ENCODE measurements at regions not wholly inside any gene's neighbourhood (a gene's known extent, or its start where the extent isn't known, plus 50 kb on each side); places are given as distances from the start of the nearest gene placed in this dataset.

DNA sequence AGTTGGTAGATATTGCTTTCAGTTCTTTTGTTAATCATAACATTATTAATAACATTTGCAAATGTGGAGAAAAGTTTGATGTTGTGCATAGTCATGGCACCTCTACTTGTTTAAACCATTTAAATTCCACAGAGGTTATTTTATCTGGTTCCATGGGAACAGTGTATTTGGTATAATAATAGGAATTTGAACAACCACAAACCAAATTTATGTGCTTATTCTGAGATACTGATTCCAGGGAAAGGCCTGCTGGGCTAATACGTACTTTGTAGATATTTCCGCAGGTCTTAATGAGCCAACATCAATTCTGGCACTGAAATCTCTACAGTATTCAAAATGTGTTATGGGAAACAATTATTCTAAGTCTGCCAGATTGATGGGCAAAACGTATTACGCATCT lies 319.0 kb downstream of the DKK2 start:
- Histone ChIP-seq H3K23ac (ENCODE audit: low read length) (no peak overlapping the region), H3K4ac (ENCODE audit: low read depth, low read length) (no peak overlapping the region), H2BK5ac (ENCODE audit: low read length) (no peak overlapping the region), H3K4me1 (ENCODE audit: control insufficient read depth, low read depth, low read length) (no peaks in the 10 kb centered on the region), H2BK15ac (replicated peaks; ENCODE audit: low read depth) (no peak overlapping the region), H3K56ac (ENCODE audit: low read length) (no peak overlapping the region), H3K18ac (ENCODE audit: low read length) (no peak overlapping the region), H3K79me1 (ENCODE audit: low read length) (no peaks in the 10 kb centered on the region), H3K79me2 (ENCODE audit: control insufficient read depth, insufficient read depth, low read length) (no peaks in the 10 kb centered on the region), H4K5ac (ENCODE audit: low read length) (no peak overlapping the region), H2AK5ac (ENCODE audit: low read length) (no peak overlapping the region), H3K27me3 (ENCODE audit: insufficient read depth, low read length, poor library complexity) (no peaks in the 10 kb centered on the region), H3K4me2 (ENCODE audit: low read length) (no peak overlapping the region), H3K27ac (ENCODE audit: low read depth, low read length) (no peak overlapping the region), H2BK120ac (ENCODE audit: low read depth, low read length) (no peak overlapping the region), H3K4me3 (ENCODE audit: low read length) (no peak overlapping the region), H3K36me3 (ENCODE audit: control insufficient read depth, insufficient read depth, low read length) (no peaks in the 10 kb centered on the region), H4K8ac (ENCODE audit: low read depth, low read length) (no peak overlapping the region), H3K9ac (ENCODE audit: low read length) (no peak overlapping the region)
- no peak for DNase-seq
- WGBS (ENCODE audit: extremely low coverage, insufficient coverage, low lambda C conversion rate) = no CpG with 5 or more reads among the region's 4 CpGs

- Histone ChIP-seq H2AK5ac (ENCODE audit: low read length) (no peak overlapping the region), H3K4ac (ENCODE audit: low read depth, low read length) (no peak overlapping the region), H3K56ac (ENCODE audit: low read length) (no peak overlapping the region), H3K18ac (ENCODE audit: low read length) (no peak overlapping the region), H3K4me3 (ENCODE audit: low read length) (no peak overlapping the region), H3K9ac (ENCODE audit: low read length) (no peak overlapping the region), H2BK15ac (replicated peaks; ENCODE audit: low read depth) (no peak overlapping the region), H3K27me3 (ENCODE audit: insufficient read depth, low read length, poor library complexity) (no peaks in the 10 kb centered on the region), H4K5ac (ENCODE audit: low read length) (no peak overlapping the region), H3K36me3 (ENCODE audit: control insufficient read depth, insufficient read depth, low read length) (no peaks in the 10 kb centered on the region), H3K27ac (ENCODE audit: low read depth, low read length) (no peak overlapping the region), H3K79me1 (ENCODE audit: low read length) (no peaks in the 10 kb centered on the region), H3K4me1 (ENCODE audit: control insufficient read depth, low read depth, low read length) (no peaks in the 10 kb centered on the region), H2BK120ac (ENCODE audit: low read depth, low read length) (no peak overlapping the region), H3K4me2 (ENCODE audit: low read length) (no peak overlapping the region), H4K8ac (ENCODE audit: low read depth, low read length) (no peak overlapping the region), H3K79me2 (ENCODE audit: control insufficient read depth, insufficient read depth, low read length) (no peaks in the 10 kb centered on the region), H2BK5ac (ENCODE audit: low read length) (no peak overlapping the region), H3K23ac (ENCODE audit: low read length) (no peak overlapping the region)
- no peak for DNase-seq
Observed at GRCh38 chr4:106715825-106716224, 320.3 kb downstream of the DKK2 start.

DNA sequence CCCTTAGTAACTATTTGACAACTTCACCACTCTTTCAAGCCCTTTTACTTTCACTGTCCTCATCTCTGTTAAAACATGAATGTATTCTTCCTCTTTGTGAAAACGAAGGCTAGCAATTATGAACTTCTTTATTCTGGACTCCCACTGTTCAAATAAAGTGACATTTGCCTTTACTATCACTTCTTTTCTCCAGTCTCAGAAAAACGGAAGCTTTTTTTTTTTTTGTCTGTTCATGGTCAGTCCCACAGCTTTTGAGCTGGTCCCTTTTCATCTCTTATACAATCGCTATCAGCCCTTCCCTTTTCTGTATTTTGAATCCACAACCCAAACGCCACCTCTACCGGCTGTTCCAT lies 327.7 kb downstream of the DKK2 start:
- H3K23ac ChIP-seq (ENCODE audit: low read length) = no peak overlapping the region
- no peaks in the 10 kb centered on the region for H3K79me2 ChIP-seq (ENCODE audit: control insufficient read depth, insufficient read depth, low read length)
- no peak overlapping the region for H2BK5ac ChIP-seq (ENCODE audit: low read length)
- no peak overlapping the region for H3K27ac ChIP-seq (ENCODE audit: low read depth, low read length)
- no peak overlapping the region for H3K9ac ChIP-seq (ENCODE audit: low read length)
- H3K27me3 ChIP-seq (ENCODE audit: insufficient read depth, low read length, poor library complexity) = no peaks in the 10 kb centered on the region
- no peaks in the 10 kb centered on the region for H3K79me1 ChIP-seq (ENCODE audit: low read length)
- no peaks in the 10 kb centered on the region for H3K4me1 ChIP-seq (ENCODE audit: control insufficient read depth, low read depth, low read length)
- no peak overlapping the region for H3K4me3 ChIP-seq (ENCODE audit: low read length)
- H2BK120ac ChIP-seq (ENCODE audit: low read depth, low read length) = no peak overlapping the region
- WGBS (ENCODE audit: extremely low coverage, insufficient coverage, low lambda C conversion rate) = no CpG with 5 or more reads among the region's 5 CpGs
- DNase-seq = no peak
- no peak overlapping the region for H3K4ac ChIP-seq (ENCODE audit: low read depth, low read length)
- H2BK15ac ChIP-seq (replicated peaks; ENCODE audit: low read depth) = no peak overlapping the region
- H3K18ac ChIP-seq (ENCODE audit: low read length) = no peak overlapping the region
- no peak overlapping the region for H3K4me2 ChIP-seq (ENCODE audit: low read length)
- no peak overlapping the region for H4K8ac ChIP-seq (ENCODE audit: low read depth, low read length)
- no peak overlapping the region for H3K56ac ChIP-seq (ENCODE audit: low read length)
- H3K36me3 ChIP-seq (ENCODE audit: control insufficient read depth, insufficient read depth, low read length) = no peaks in the 10 kb centered on the region
- no peak overlapping the region for H2AK5ac ChIP-seq (ENCODE audit: low read length)
- no peak overlapping the region for H4K5ac ChIP-seq (ENCODE audit: low read length)

DNA sequence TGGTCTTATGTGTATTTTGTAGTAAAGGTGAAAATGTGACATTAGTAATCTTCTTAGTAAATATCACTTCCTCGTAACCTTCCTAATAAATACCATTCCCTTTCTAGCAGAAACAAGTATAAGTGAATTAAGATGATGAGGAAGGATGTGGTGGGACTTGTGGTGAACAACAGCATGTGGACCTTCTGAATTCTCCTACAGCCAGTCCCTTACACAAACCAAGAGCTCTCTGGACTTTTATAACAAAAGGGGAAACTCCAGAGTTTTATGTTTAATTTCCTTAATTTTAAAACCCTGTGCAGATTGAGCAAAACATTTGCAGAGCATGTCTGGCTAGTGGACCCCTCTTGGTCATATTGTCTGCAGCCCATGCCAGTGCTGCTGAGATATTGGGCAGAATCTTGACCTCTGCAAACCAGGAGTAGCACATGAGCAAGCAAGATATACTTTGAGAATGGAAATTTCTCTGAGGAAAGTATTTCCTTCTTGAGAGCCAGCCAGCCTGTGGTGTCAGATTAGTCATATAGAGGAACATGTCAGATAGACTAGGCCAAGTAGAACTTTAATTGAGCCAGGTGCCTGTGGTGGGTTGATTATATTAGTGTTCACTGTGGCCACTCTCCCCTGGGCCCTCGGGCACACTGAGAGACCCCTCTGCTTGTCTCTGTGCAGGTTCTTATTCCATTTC lies 328.2 kb downstream of the DKK2 start:
- no peak overlapping the region for H4K5ac ChIP-seq (ENCODE audit: low read length)
- H3K79me1 ChIP-seq (ENCODE audit: low read length) = no peaks in the 10 kb centered on the region
- DNase-seq = no peak
- no peak overlapping the region for H4K8ac ChIP-seq (ENCODE audit: low read depth, low read length)
- H3K23ac ChIP-seq (ENCODE audit: low read length) = no peak overlapping the region
- no peaks in the 10 kb centered on the region for H3K36me3 ChIP-seq (ENCODE audit: control insufficient read depth, insufficient read depth, low read length)
- H3K4ac ChIP-seq (ENCODE audit: low read depth, low read length) = no peak overlapping the region
- no peak overlapping the region for H3K56ac ChIP-seq (ENCODE audit: low read length)
- no peak overlapping the region for H3K27ac ChIP-seq (ENCODE audit: low read depth, low read length)
- no peak overlapping the region for H2BK5ac ChIP-seq (ENCODE audit: low read length)
- no peaks in the 10 kb centered on the region for H3K79me2 ChIP-seq (ENCODE audit: control insufficient read depth, insufficient read depth, low read length)
- H3K4me3 ChIP-seq (ENCODE audit: low read length) = no peak overlapping the region
- H2BK120ac ChIP-seq (ENCODE audit: low read depth, low read length) = no peak overlapping the region
- H2AK5ac ChIP-seq (ENCODE audit: low read length) = no peak overlapping the region
- no peak overlapping the region for H3K4me2 ChIP-seq (ENCODE audit: low read length)
- H3K27me3 ChIP-seq (ENCODE audit: insufficient read depth, low read length, poor library complexity) = no peaks in the 10 kb centered on the region
- no peak overlapping the region for H3K9ac ChIP-seq (ENCODE audit: low read length)
- H3K4me1 ChIP-seq (ENCODE audit: control insufficient read depth, low read depth, low read length) = no peaks in the 10 kb centered on the region
- no peak overlapping the region for H3K18ac ChIP-seq (ENCODE audit: low read length)
- H2BK15ac ChIP-seq (replicated peaks; ENCODE audit: low read depth) = no peak overlapping the region
- WGBS (ENCODE audit: extremely low coverage, insufficient coverage, low lambda C conversion rate) = no CpG with 5 or more reads among the region's 2 CpGs

DNA sequence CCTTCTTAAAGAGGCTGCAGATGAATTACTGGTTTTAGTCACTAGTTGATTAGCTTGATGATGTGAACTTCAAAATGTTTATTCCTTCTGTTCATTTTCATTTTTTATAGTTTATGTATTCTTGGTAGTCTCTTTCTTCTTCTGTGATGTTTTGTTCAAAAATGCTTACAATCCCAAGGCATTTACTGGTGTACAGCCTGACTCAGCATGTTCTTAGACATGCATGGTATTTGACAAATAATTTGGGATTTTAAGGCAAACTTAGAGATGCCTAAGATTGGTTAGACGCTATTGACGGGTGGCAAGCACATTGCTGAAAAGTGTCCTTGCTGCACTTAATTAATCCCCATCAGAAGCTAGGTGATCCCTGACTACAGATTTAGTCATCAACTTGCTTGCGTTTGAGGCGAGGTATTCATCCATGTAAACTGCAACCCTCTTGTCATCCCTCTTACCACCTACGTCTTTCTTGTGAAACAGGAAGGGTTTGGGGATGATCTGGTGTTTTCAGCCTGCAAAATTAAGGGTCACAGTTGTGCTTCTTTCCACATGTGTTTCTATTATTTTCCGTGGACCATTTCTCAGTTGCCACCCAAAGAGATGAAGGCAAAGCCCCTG lies 331.8 kb downstream of the DKK2 start:
- Histone ChIP-seq H3K36me3 (ENCODE audit: control insufficient read depth, insufficient read depth, low read length) (no peaks in the 10 kb centered on the region), H3K79me1 (ENCODE audit: low read length) (no peaks in the 10 kb centered on the region), H3K4me1 (ENCODE audit: control insufficient read depth, low read depth, low read length) (no peaks in the 10 kb centered on the region), H2BK120ac (ENCODE audit: low read depth, low read length) (no peak overlapping the region), H3K23ac (ENCODE audit: low read length) (no peak overlapping the region), H4K8ac (ENCODE audit: low read depth, low read length) (no peak overlapping the region), H3K4me3 (ENCODE audit: low read length) (no peak overlapping the region), H3K4me2 (ENCODE audit: low read length) (no peak overlapping the region), H3K9ac (ENCODE audit: low read length) (no peak overlapping the region), H3K27ac (ENCODE audit: low read depth, low read length) (no peak overlapping the region), H3K56ac (ENCODE audit: low read length) (no peak overlapping the region), H2BK5ac (ENCODE audit: low read length) (no peak overlapping the region), H2AK5ac (ENCODE audit: low read length) (no peak overlapping the region), H3K27me3 (ENCODE audit: insufficient read depth, low read length, poor library complexity) (no peaks in the 10 kb centered on the region), H3K18ac (ENCODE audit: low read length) (no peak overlapping the region), H3K79me2 (ENCODE audit: control insufficient read depth, insufficient read depth, low read length) (no peaks in the 10 kb centered on the region), H3K4ac (ENCODE audit: low read depth, low read length) (no peak overlapping the region), H4K5ac (ENCODE audit: low read length) (no peak overlapping the region), H2BK15ac (replicated peaks; ENCODE audit: low read depth) (no peak overlapping the region)
- no peak for DNase-seq
- WGBS (ENCODE audit: extremely low coverage, insufficient coverage, low lambda C conversion rate) = no CpG with 5 or more reads among the region's 6 CpGs

GRCh38 chr4:106700321-106700720 lies 331.7 kb upstream of the GIMD1 start:
- Histone ChIP-seq H3K4ac (ENCODE audit: low read depth, low read length) (no peak overlapping the region), H3K56ac (ENCODE audit: low read length) (no peak overlapping the region), H3K4me1 (ENCODE audit: control insufficient read depth, low read depth, low read length) (no peaks in the 10 kb centered on the region), H4K5ac (ENCODE audit: low read length) (no peak overlapping the region), H2BK15ac (replicated peaks; ENCODE audit: low read depth) (no peak overlapping the region), H4K8ac (ENCODE audit: low read depth, low read length) (no peak overlapping the region), H3K27ac (ENCODE audit: low read depth, low read length) (no peak overlapping the region), H3K79me2 (ENCODE audit: control insufficient read depth, insufficient read depth, low read length) (no peaks in the 10 kb centered on the region), H3K4me2 (ENCODE audit: low read length) (no peak overlapping the region), H3K4me3 (ENCODE audit: low read length) (no peak overlapping the region), H3K23ac (ENCODE audit: low read length) (no peak overlapping the region), H3K36me3 (ENCODE audit: control insufficient read depth, insufficient read depth, low read length) (no peaks in the 10 kb centered on the region), H2BK120ac (ENCODE audit: low read depth, low read length) (no peak overlapping the region), H3K18ac (ENCODE audit: low read length) (no peak overlapping the region), H2AK5ac (ENCODE audit: low read length) (no peak overlapping the region), H2BK5ac (ENCODE audit: low read length) (no peak overlapping the region), H3K79me1 (ENCODE audit: low read length) (no peaks in the 10 kb centered on the region), H3K27me3 (ENCODE audit: insufficient read depth, low read length, poor library complexity) (no peaks in the 10 kb centered on the region), H3K9ac (ENCODE audit: low read length) (no peak overlapping the region)
- DNase-seq = no peak
- WGBS (ENCODE audit: extremely low coverage, insufficient coverage, low lambda C conversion rate) = no CpG with 5 or more reads among the region's 2 CpGs

All from mesendoderm (in vitro differentiated cells).